Ectodermal cell (in vitro differentiated cells): ENCODE measurements at regions not wholly inside any gene's neighbourhood (a gene's known extent, or its start where the extent isn't known, plus 50 kb on each side); places are given as distances from the start of the nearest gene placed in this dataset.

Experiments used
- H3K27ac ChIP-seq: 2 replicates; pipeline ENCODE4 v1.7.0; 2013; ENCODE audit warnings: mild to moderate bottlenecking, low read depth, low read length; ENCODE audit not compliant: insufficient read depth, poor library complexity, severe bottlenecking
- H3K27me3 ChIP-seq: 2 replicates; pipeline ENCODE4 v1.7.0; 2013; ENCODE audit warnings: mild to moderate bottlenecking, low read length; ENCODE audit not compliant: insufficient read depth, control insufficient read depth, poor library complexity, severe bottlenecking
- H3K36me3 ChIP-seq: one replicate; pipeline ENCODE4 v1.7.0; 2013; ENCODE audit warnings: low read length; ENCODE audit not compliant: control insufficient read depth, insufficient read depth
- H3K4me1 ChIP-seq: one replicate; pipeline ENCODE4 v1.7.0; 2013; ENCODE audit warnings: low read length; ENCODE audit not compliant: control insufficient read depth, insufficient read depth
- H3K4me3 ChIP-seq: 2 replicates; pipeline ENCODE4 v1.7.0; 2013; ENCODE audit warnings: low read depth, low read length, control low read depth; ENCODE audit not compliant: insufficient read depth
- H3K9me3 ChIP-seq: 2 replicates; pipeline ENCODE4 v1.7.0; 2013; ENCODE audit warnings: mild to moderate bottlenecking, low read length, moderate library complexity; ENCODE audit not compliant: control insufficient read depth
- WGBS, 2 experiments: methylation state at CpG; one replicate each; pipeline ENCODE4 v1.1.7; 2013; ENCODE audit warnings: missing lambda C conversion rate in 2 of 2; 5-methylcytosine and 5-hydroxymethylcytosine counted together

- Histone ChIP-seq H3K4me1 (no peaks in the 10 kb centered on the region), H3K27me3 (no peaks in the 10 kb centered on the region), H3K9me3 (no peaks in the 10 kb centered on the region), H3K27ac (no peak overlapping the region), H3K4me3 (no peak overlapping the region), H3K36me3 (no peaks in the 10 kb centered on the region)
- WGBS, 2 experiments, result 96% methylated on average over 3 of the region's 4 CpGs
These were observed 62.0 kb upstream of the STEAP4 start for GRCh38 chr7:88368686-88369085.

GRCh38 chr7:88366845-88367244, 60.2 kb upstream of the STEAP4 start:
- 86 to 100% methylated on average over 1 of the region's 1 CpG for WGBS, 2 experiments
- no peaks in the 10 kb centered on the region for H3K9me3 ChIP-seq
- no peaks in the 10 kb centered on the region for H3K36me3 ChIP-seq
- H3K27me3 ChIP-seq, result no peaks in the 10 kb centered on the region
- no peaks in the 10 kb centered on the region for H3K4me1 ChIP-seq
- no peak overlapping the region for H3K27ac ChIP-seq
- no peak overlapping the region for H3K4me3 ChIP-seq

GRCh38 chr7:88363869-88364268, 57.2 kb upstream of the STEAP4 start:
- WGBS, 2 experiments, result 94 to 96% methylated on average over 2 of the region's 2 CpGs

GRCh38 chr7:88363249-88363648, 56.6 kb upstream of the STEAP4 start:
- H3K9me3 ChIP-seq, result no peaks in the 10 kb centered on the region
- no peak overlapping the region for H3K27ac ChIP-seq
- H3K4me3 ChIP-seq, result no peak overlapping the region
- H3K27me3 ChIP-seq, result no peaks in the 10 kb centered on the region
- H3K4me1 ChIP-seq, result no peaks in the 10 kb centered on the region
- 84 to 96% methylated on average over 7 of the region's 7 CpGs for WGBS, 2 experiments
- H3K36me3 ChIP-seq, result no peaks in the 10 kb centered on the region

More at GRCh38 chr7:88363869-88364268, 57.2 kb upstream of the STEAP4 start:
- no peaks in the 10 kb centered on the region for H3K27me3 ChIP-seq
- no peaks in the 10 kb centered on the region for H3K4me1 ChIP-seq
- H3K9me3 ChIP-seq, result no peaks in the 10 kb centered on the region
- H3K36me3 ChIP-seq, result no peaks in the 10 kb centered on the region
- H3K4me3 ChIP-seq, result no peak overlapping the region
- H3K27ac ChIP-seq, result peak overlapping the region; percentile 2

- no peaks in the 10 kb centered on the region for H3K4me1 ChIP-seq
- no peaks in the 10 kb centered on the region for H3K9me3 ChIP-seq
- no peaks in the 10 kb centered on the region for H3K36me3 ChIP-seq
- H3K27me3 ChIP-seq, result no peaks in the 10 kb centered on the region
- H3K4me3 ChIP-seq, result no peak overlapping the region
- 89% methylated on average over 5 of the region's 5 CpGs for WGBS, 2 experiments
- H3K27ac ChIP-seq, result no peak overlapping the region
These were observed 54.7 kb upstream of the STEAP4 start for GRCh38 chr7:88361357-88361756.

- WGBS, 2 experiments, result 85 to 98% methylated on average over 2 of the region's 2 CpGs
- no peaks in the 10 kb centered on the region for H3K9me3 ChIP-seq
- H3K36me3 ChIP-seq, result no peaks in the 10 kb centered on the region
- no peaks in the 10 kb centered on the region for H3K4me1 ChIP-seq
- no peak overlapping the region for H3K4me3 ChIP-seq
- H3K27me3 ChIP-seq, result no peaks in the 10 kb centered on the region
- H3K27ac ChIP-seq, result no peak overlapping the region
These were observed 52.2 kb upstream of the STEAP4 start for GRCh38 chr7:88358881-88359280.

GRCh38 chr7:88358526-88358838, 51.8 kb upstream of the STEAP4 start:
- Histone ChIP-seq H3K9me3 (no peaks in the 10 kb centered on the region), H3K27me3 (no peaks in the 10 kb centered on the region)
- WGBS, 2 experiments, result 93 to 95% methylated on average over 2 of the region's 2 CpGs

GRCh38 chr7:88357781-88358525, 51.3 kb upstream of the STEAP4 start:
- no peaks in the 10 kb centered on the region for H3K36me3 ChIP-seq
- H3K4me1 ChIP-seq, result no peaks in the 10 kb centered on the region
- no peaks in the 10 kb centered on the region for H3K27me3 ChIP-seq
- no peak overlapping the region for H3K27ac ChIP-seq
- WGBS, 2 experiments, result 83 to 91% methylated on average over 4 of the region's 4 CpGs
- no peak overlapping the region for H3K4me3 ChIP-seq
- H3K9me3 ChIP-seq, result no peaks in the 10 kb centered on the region

More at GRCh38 chr7:88358526-88358838, 51.8 kb upstream of the STEAP4 start:
- Histone ChIP-seq H3K4me3 (no peak overlapping the region), H3K36me3 (no peaks in the 10 kb centered on the region), H3K27ac (no peak overlapping the region), H3K4me1 (no peaks in the 10 kb centered on the region)

- 75 to 88% methylated on average over 1 of the region's 1 CpG for WGBS, 2 experiments
- Histone ChIP-seq H3K27ac (no peak overlapping the region), H3K27me3 (no peaks in the 10 kb centered on the region), H3K4me1 (no peaks in the 10 kb centered on the region), H3K36me3 (no peaks in the 10 kb centered on the region), H3K4me3 (no peak overlapping the region), H3K9me3 (no peaks in the 10 kb centered on the region)
These were observed 50.6 kb upstream of the STEAP4 start for GRCh38 chr7:88357294-88357693.
